ENCODE measurements at regions not wholly inside any gene's neighbourhood (a gene's known extent, or its start where the extent isn't known, plus 50 kb on each side); places are given as distances from the start of the nearest gene placed in this dataset.
"Not testable (repeated sequence)": the region's sequence is repeated elsewhere in the genome, so short reads cannot be mapped to it uniquely, and the experiment has no call there.

DNA sequence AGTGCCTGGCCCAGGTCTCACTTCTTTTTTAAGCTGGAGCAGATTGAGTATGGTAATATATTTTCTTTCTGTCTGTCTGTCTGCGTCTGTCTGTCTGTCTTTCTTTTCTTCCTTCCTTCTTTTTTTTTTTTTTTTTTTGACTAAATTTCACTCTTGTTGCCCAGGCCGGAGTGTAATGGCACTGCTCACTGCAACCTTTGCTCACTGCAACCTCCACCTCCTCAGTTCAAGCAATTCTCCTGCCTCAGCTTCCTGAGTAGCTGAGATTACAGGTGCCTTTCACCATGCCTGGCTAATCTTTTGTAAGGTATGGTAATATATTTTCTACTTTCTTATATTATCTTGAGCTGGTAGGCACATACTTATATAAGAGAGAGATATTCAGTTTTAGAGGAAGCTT is 196.3 kb upstream of the MARCKS start:
- no peak for DNase-seq

DNA sequence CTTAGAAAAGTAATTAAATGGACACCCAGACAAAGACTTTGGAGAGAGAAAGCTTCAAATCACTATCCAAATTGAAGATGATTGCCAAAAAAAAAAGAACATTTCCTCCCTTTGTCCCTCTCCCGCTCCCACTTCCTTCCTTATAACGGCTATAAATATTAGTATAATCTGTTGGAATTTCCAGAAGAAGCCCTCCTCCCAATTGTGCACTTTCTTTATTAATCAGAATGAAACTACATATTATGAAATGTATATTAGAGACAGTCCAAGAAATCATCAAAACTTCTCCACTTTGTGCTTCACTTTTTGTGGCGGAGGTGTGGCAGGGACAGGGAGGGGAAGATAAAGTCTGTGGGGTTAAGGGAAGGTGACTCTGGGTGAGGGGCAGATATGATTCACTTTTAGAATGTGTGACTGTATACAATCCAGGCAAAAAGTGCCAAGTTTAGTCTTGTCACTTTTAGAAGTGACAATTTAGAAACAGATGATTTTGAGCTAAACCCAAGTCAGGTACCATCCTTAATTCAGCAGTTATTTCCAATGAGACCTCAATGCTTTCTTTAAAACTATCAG is 195.0 kb upstream of the MARCKS start:
- no peak for DNase-seq

DNA sequence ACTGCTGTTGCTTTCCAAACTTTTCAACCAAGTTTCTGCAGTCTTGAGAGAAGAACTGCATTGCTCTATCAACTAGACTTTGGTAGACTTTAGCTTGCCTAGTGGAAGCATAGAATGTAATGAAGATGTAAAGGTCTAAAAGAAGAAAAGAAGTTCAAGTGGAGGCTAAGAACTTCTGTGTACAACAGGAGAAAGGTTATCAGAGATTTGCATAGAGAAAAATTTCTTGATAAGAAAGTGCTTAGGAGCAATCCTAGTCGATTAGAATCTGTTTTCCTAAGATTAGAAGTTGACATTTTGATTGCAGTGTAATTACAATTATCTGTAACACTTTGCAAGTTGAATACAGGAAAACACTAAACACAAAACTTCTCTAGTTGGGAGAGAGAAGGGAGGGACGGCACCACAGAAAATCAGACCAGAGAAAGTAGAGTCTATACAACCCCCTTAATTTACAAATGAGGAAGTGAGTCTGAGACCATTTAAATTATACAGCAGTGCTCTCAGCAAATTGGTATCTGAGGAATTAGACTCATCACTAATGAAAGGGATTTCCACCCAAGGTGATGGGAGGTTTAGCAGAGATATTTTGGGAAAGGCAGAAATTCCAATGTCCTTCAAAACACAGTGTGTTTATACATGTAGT is 194.3 kb upstream of the MARCKS start:
- no peak for DNase-seq

DNA sequence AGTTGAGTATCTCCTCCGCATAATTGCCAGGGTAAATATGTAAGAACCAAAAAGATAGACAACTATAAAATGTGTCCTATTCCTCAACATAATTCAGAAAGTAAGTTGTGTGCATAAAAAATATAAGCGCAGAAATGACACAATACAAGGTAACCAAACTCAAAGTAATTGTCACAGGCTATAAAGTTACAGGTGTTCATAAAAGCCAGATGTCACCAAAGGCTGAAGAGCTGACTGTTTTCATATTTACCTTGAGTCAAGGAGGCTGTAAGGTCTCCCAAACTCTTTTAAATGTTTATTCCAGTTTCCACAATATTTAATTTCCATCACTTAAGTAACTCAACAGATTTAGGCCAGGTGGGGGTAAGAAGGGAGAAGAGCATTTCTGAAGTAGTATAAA is 192.2 kb upstream of the MARCKS start:
- no peak for DNase-seq

DNA sequence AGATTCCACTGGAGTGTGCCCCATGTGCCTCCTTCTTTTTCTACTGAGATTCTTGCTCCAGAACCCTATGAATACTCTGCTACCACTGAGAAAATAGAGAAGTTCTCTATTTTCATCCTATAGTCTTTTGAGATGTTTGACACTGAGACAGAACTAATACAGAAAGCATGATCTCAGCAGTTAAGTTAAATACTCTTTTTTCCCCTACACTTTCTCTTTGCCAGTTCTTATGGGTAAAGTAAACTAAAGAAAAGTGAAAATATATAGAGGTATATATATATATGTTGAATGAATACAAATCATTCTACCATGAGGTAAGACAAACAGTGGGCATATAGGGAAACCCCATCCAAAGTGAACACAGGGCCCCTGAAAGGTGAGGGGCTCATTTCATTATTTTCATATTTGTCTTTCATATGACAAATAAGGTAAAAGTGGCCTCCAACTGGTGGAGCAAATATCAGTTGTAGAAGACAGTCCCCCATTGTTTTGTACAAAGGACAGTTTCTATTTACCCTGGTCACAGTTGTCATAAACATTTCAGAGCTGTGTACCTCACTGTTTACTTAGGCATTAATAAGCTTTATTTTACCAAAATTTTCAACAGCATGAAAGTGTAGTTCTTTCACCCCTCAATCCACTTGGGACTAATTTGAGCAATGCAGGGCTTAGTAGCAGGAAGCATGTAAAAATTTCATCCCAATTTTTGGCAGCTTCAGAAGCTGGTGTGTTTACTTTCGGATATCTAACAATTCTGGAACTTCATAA is 188.3 kb upstream of the MARCKS start:
- no peak for DNase-seq

DNA sequence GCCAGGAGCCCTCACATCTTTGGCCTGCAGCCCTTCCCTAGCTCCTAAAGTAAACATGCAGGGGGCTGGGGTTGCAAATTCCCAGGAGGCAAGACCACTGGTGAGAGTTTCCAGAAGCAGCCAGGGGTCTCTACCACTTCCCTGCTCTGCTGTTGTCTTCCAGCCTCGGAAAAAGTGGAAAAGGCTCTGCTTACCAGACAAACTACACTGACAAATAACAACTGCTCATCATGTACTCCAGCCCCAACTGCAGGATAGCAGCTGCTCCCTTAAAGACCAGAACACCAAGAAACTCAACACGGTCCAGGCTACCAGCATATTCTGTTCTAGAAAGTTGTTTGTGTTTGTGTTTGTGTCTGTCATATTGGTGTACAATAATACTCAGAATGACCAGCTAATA is 187.5 kb upstream of the MARCKS start:
- DNase-seq: no peak

DNA sequence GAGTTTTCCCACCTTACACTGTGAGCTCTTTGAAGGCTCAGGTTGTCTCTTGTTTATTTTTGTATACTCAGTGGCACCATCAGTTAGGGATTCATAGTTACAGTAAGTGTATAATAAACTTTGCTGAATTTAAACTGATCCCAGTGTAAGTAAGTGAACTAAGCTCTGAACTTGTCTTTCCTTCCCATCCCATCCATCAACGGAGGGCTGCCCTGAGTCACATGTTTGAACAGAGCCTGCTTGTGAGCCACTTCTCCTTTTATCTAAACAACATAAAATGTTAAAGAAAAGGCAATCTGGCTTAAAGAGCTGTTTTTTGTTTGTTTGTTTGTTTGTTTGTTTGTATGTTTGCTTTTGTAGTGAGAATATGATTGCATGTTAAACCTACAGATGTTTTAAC is 185.7 kb upstream of the MARCKS start:
- no peak for DNase-seq

DNA sequence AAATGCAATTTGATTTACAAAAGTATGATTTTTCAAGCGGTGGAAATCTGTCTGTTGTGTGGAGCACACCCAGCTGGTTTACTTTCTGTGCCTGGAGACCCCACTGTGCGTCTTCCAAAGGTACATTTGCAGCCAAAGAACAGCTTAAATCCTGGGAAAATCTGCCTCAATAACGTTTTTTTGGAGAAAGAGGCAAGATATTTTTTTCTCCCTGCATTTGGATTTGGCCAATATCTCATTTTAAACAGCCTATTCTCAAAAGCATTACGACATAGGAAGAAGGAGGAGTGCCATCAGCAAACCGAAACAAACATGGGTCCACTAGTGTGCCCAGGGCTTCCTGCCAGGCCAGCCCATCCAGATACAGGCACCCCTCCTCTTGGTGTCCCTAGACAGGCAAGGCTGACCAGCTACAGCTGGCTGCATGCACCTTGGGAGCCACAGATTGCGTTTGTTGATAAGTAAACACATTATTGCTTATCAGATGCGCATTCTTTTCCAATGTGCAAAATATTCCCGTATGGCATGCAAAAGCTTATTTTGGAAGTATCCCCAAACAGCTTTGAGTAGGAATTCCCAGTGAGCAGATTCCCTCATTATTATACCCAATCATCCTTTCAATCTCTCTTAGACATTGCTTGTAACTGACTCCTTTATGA is 184.5 kb upstream of the MARCKS start:
- DNase-seq: no peak

DNA sequence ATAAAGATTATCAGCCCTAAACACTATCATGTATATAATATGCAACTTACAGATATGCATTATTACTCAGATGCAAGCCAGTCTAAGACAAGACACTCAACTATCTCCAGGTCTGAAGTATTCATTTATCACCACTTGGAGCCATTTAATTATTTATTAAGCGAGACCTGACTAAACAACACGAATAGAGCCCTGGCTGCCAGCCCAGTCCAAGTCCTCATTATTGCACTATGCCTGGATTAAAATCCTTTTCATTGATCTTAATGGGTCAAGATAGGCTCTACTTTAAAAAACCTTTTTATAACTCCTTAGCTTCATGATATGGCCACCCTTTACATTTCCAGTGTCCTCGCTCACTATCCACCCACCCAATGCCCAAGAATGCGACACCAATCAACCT is 183.1 kb upstream of the MARCKS start:
- DNase-seq: no peak

DNA sequence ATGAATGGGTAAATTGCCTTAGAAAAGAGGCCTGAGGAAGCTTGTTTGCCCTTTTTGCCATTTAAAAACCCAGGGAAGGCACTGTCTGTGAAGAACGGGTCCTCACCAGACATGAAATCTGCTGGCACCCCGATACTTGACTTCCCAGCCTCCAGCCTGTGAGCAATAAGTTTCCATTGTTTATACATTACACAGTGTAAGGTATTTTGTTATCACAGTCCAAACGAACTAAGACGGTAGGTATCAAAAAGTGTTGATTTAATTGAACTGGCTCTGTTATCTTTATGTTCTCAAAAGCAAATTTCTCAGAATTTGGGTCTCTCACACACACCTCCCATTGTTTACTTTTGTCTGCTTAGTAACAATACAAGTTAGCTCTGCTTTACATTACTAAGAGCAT is 181.1 kb upstream of the MARCKS start:
- DNase-seq: no peak

DNA sequence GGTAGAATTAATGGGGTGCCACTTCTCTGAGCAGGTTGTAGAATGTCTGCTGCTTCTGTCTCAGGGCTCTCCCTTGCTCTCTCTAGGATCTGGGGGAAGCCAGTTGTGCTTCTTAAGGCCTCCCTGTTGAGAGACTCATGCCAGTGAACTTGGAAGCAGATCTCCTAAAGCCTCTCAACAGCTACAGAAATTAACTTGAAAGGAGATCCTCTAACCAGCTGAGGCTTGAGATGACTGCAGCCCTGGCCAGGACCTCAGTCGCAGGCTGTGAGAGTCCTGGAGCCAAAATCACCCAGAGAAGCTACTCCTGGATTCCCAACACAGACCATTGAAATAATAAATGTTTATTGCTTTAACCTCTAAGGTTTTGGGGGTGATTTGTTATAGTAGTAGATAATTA is 180.2 kb upstream of the MARCKS start:
- DNase-seq: no peak

DNA sequence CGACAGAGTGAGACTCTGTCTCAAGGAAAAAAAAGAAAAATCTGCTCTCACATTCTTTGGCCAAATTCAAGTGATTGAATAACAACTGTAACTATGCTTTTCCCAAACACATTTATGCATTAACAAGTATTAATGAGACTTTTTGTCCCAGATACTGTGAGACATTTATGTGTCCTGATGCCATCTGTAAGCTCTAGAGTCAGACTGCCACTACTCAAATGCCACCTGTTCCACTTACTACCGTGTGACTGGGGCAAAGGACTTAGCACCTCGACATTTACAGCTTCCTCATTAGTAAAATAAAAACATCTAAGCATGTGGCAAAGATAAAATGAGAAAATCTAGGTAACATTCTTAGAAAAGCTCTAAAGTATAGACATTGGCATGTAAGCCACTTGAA is 178.1 kb upstream of the MARCKS start:
- no peak for DNase-seq

DNA sequence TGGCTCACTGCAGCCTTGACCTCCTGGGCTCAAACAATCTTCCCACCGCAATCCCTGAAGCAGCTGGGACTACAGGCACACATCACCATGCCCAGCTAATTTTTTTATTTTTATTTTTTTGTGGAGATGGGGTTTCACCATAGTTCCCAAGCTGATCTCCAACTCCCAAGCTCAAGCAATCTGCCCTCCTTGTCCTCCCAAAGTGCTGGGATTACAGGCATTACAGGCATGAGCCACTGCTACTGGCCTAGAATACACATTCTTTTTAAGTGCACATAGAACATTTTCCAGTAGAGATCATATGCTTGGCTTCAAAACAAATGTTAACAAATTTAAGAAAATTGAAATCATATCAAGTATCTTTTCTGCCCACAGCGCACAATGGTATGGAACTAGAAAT is 176.8 kb upstream of the MARCKS start:
- DNase-seq: no peak

DNA sequence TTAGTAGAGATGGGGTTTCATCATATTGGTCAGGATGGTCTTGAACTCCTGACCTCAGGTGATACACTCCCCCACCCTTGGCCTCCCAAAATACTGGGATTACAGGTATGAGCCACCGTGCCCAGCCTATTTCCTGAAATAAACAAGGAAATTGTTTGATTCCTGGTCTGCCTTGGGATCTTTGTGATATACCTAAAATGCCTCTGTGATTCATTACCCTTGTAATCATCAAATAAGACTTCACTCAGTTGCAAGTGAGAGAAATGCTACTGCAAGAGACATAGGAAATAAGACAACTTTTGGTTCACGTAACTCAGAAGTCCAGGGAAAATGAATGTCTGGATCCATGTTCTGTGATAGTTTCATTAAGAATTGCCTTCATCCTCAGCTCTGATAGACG is 173.2 kb upstream of the MARCKS start:
- DNase-seq: no peak

DNA sequence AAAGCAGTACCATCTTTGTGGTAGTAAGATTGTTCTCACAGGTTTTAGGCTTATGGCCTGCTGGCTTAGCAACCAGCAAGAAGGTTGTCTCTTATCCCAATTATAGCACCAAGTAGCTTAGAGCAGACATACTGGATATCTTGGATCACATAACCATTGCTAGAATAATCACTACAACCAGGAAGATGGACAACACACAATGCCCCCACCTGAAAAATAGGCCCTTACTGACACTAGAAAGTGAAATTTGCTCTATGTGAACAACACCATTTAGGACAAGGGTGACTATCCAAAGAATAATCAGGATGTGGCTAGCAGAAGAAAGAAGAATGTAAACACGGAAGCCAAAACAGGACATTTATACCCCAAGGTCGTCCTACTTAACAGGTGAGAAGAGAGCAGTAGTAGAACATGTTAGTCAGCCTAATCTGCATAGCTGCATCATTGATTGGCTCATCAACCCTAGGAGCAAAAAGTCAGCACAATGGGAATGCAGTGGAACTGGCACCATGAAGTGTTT is 172.7 kb upstream of the MARCKS start:
- no peak for DNase-seq

DNA sequence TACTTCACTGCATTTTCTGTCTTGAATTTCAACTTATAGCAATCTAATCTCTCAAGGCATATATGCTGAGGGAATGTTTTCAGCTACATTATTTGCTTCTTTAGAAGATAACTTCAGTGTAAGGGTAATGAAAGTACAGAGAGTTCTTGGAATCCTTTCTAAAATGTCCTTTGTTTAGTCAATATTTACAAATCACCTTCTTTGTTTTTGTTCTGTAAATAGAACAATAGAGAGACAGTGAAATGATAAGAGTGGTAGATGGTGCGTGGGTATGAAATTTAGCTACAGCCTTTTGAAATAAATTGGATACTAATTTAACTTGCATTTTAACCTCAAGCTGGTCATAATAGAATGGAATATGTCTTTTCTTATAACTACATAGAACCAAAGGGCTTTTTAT is 171.1 kb upstream of the MARCKS start:
- DNase-seq: no peak

DNA sequence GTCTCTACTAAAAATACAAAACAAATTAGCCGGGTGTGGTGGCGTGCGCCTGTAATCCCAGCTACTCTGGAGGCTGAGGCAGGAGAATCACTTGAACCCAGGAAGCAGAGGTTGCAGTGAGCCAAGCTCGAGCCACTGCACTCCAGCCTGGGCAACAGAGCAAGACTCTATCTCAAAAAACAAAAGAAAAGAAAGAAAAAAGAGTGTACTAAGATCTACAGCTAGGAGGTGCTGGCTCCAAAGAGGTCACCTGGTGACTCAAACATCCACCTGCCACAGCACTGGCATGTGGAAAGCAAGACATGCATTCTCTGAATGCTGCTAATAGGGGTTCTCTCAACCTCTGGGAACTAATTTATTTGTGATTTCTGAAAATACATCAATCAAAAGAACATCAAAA is 167.5 kb upstream of the MARCKS start:
- DNase-seq: not testable (repeated sequence)

DNA sequence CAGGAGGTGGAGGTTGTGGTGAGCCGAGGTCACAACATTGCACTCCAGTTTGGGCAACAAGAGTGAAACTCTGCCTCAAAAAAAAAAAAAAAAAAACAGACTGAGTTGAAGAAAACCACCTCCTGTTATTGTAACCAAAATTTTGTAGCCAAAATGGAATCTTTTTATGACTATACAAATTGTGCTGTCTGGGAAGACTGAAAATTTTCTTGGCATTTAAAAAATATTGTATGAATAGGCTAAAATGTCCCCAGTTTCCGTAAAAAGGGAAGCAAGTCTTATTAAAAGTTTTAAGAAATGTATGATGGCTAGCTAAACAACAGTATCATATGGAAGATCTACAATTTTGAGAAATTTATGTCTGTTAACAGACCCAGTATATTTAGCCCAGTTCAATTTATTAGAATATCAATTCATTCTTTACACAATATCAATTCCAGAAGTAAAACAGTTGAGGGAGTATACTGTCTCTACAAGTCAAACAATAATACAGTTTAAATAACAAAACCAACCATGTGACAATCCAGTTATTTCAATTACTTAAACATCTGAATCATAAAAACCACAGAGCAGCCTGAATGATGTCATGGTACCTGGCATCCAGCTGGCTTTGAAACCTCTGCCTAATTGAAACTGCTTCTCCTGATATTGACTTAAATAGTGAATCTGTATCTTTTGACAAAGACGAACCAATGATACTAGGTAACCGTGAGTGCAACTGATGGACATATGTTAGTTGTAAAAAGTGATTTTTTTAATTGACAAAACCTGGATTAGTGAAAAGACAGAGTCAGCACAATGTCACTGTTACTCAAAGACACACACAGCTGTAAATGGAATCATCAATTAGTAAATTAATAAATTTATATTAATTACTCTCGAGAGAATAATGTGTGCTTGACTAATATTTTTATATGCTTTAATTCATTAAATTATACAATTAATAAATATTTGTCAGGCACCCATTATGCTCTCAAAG is 166.6 kb upstream of the MARCKS start:
- DNase-seq: no peak

DNA sequence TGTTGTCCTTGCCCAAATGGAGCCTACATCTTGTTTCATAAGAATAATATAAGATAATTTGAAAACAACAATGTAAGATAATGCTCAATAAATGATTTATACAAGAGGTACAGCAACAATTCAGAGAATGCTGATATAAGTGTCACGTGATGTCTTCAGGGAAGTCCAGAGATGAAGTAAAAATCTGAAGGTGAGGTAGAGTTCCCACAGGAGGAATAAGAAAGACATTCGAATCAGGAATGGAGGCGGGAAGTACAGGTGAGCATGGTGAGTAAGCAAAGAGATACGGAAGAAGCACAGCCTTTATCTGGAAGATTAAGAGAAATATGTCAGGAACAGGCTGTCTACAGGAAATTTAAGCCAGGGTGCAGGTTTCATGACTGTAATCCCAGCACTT is 165.9 kb upstream of the MARCKS start:
- no peak for DNase-seq

DNA sequence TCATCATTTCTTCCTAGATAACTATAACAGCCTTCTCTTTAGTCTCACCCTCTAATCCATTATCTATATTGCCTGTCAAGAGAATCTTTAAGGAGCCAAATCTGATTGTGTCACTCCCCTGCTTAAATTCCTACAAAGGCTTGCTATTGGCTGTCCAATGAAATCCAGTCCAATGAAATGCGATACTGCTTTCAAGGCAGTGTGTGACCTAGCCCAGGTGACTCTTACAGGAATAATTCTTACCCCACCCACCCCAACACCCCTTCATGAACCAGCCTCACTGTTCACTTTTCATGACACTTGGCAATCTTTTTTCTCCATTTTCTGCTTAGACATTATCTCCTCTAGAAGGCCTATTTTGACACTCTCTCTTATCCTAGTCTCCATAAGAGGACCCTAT is 163.3 kb upstream of the MARCKS start:
- DNase-seq: no peak

DNA sequence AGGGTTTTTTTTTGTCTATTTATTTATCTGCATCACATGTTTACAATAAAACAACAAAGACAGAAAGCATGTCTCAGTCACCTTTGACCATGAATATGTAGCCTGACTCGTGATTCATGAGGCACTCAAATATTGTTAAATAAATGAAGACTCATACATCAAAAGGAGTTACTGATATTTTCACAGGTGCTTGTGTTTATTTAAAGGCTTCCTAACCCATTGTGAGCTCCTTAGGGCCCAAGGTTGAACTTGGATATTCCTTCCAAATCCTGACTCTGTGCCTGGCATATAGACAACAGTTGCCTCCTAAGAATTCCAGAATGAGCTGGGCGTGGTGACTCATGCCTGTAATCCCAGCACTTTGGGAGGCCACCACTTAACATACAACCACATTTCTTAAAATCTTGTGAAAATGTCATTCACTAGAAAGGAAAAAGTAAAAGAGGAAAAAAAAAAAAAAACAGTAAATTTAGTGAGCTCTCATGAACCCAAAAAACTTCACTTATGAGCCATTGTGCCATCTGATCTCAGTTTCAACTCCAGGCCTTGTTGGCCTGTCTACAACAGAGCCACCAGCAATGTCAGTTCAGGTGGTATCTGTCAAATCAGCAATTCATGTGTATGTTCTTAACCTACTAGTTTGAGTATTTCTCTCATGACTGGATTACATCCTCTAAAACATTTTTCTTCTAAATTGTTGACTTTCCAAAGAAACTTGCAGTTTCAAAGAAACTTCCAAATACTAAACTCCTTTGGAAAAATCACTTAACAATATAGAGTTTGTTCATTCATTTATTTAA is 162.7 kb upstream of the MARCKS start:
- no peak for DNase-seq

DNA sequence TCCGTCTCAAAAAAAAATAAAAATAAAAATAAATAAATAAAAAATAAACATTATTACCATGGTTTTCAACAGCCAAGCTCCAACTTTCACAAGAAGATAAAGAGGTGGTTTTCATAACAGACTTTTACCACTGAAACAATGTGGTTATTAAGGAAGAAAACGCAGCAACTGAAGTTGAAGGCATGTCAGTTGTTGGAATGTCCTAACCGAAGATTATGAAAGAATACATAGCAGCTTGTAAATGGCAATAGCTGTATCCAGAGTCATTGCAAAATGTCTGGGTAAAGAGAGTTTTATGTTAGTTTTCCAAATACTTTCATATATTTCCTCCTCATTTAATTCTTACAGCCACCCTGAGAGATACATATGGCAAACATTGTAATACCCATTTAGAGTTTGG is 161.6 kb upstream of the MARCKS start:
- DNase-seq: no peak
